ENCODE measurements at regions not wholly inside any gene's neighbourhood (a gene's known extent, or its start where the extent isn't known, plus 50 kb on each side); places are given as distances from the start of the nearest gene placed in this dataset.

GRCh38 chr7:132691201-132691600 lies 114.9 kb upstream of the PLXNA4 start:
- Histone ChIP-seq H3K4me1 (ENCODE audit: control insufficient read depth in 1 of 2, insufficient read depth in 2 of 2, low read length in 2 of 2) (no peaks in the 10 kb centered on the region), H3K27me3 (ENCODE audit: low read depth, low read length) (no peaks in the 10 kb centered on the region), H3K9me3 (ENCODE audit: control insufficient read depth in 1 of 2, low read length in 2 of 2) (no peaks in the 10 kb centered on the region), H3K27ac (ENCODE audit: low read length) (no peak overlapping the region), H3K4me3 (ENCODE audit: low read depth in 1 of 2, low read length in 2 of 2) (no peak overlapping the region), H3K36me3 (ENCODE audit: control insufficient read depth in 1 of 2, insufficient read depth in 2 of 2, low read length in 2 of 2) (no peaks in the 10 kb centered on the region)

- no peaks in the 10 kb centered on the region for H3K36me3 ChIP-seq (ENCODE audit: control insufficient read depth in 1 of 2, insufficient read depth in 2 of 2, low read length in 2 of 2)
- no peak overlapping the region for H3K4me3 ChIP-seq (ENCODE audit: low read depth in 1 of 2, low read length in 2 of 2)
- H3K9me3 ChIP-seq (ENCODE audit: control insufficient read depth in 1 of 2, low read length in 2 of 2): no peaks in the 10 kb centered on the region
- H3K27me3 ChIP-seq (ENCODE audit: low read depth, low read length): no peaks in the 10 kb centered on the region
- H3K27ac ChIP-seq (ENCODE audit: low read length): no peak overlapping the region
- H3K4me1 ChIP-seq (ENCODE audit: control insufficient read depth in 1 of 2, insufficient read depth in 2 of 2, low read length in 2 of 2): no peaks in the 10 kb centered on the region
These were observed 113.9 kb upstream of the PLXNA4 start for GRCh38 chr7:132690174-132690573.

GRCh38 chr7:132687981-132688383 lies 111.7 kb upstream of the PLXNA4 start:
- Histone ChIP-seq H3K4me1 (ENCODE audit: control insufficient read depth in 1 of 2, insufficient read depth in 2 of 2, low read length in 2 of 2) (no peaks in the 10 kb centered on the region), H3K36me3 (ENCODE audit: control insufficient read depth in 1 of 2, insufficient read depth in 2 of 2, low read length in 2 of 2) (no peaks in the 10 kb centered on the region), H3K9me3 (ENCODE audit: control insufficient read depth in 1 of 2, low read length in 2 of 2) (no peaks in the 10 kb centered on the region), H3K27ac (ENCODE audit: low read length) (no peak overlapping the region), H3K4me3 (ENCODE audit: low read depth in 1 of 2, low read length in 2 of 2) (no peak overlapping the region), H3K27me3 (ENCODE audit: low read depth, low read length) (no peaks in the 10 kb centered on the region)

DNA sequence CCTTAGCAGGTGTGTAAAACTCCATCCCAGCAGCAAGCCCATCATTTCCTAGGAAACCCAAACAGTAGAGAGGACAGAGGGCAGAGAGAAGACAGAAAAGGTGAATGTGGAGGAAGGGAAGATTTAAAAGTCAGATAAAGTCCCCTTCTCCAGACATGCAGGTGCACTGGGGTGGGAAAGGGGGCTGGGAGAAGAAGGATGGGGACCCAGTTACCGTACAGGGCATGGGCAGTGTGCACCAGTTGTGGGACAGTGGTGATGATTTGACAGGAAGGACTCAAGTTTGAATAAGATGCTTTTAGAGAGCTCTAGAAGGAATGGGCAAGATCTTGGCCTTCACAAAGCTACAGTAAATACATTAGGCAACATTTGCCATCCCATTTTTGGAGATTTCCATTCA lies 110.7 kb upstream of the PLXNA4 start:
- no peaks in the 10 kb centered on the region for H3K36me3 ChIP-seq (ENCODE audit: control insufficient read depth in 1 of 2, insufficient read depth in 2 of 2, low read length in 2 of 2)

DNA sequence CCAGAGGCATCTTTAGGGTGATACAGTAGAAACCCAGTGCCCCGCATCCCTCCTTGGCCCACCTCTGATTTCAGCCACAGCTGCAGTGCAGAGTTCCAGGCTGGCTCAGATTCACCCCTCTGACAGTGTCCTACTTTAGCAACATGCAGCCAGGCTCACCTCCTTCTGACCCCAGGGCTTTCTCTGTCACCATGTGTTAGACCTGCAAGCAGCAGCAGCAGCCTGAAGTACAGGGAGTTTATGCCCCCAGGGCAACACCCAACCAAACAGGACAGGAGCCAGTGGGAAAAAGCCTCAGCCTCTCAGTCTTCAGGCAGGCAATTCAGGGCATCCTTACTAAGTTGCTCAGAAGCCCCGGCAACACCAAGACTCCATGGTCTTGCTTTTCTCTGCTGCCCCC lies 109.0 kb upstream of the PLXNA4 start:
- H3K27me3 ChIP-seq (ENCODE audit: low read depth, low read length): no peaks in the 10 kb centered on the region
- H3K36me3 ChIP-seq (ENCODE audit: control insufficient read depth in 1 of 2, insufficient read depth in 2 of 2, low read length in 2 of 2): no peaks in the 10 kb centered on the region
- no peaks in the 10 kb centered on the region for H3K9me3 ChIP-seq (ENCODE audit: control insufficient read depth in 1 of 2, low read length in 2 of 2)
- no peak overlapping the region for H3K27ac ChIP-seq (ENCODE audit: low read length)
- no peaks in the 10 kb centered on the region for H3K4me1 ChIP-seq (ENCODE audit: control insufficient read depth in 1 of 2, insufficient read depth in 2 of 2, low read length in 2 of 2)
- no peak overlapping the region for H3K4me3 ChIP-seq (ENCODE audit: low read depth in 1 of 2, low read length in 2 of 2)

More for the DNA sequence above, 110.7 kb upstream of the PLXNA4 start:
- no peak overlapping the region for H3K27ac ChIP-seq (ENCODE audit: low read length)
- no peaks in the 10 kb centered on the region for H3K4me1 ChIP-seq (ENCODE audit: control insufficient read depth in 1 of 2, insufficient read depth in 2 of 2, low read length in 2 of 2)
- H3K9me3 ChIP-seq (ENCODE audit: control insufficient read depth in 1 of 2, low read length in 2 of 2): no peaks in the 10 kb centered on the region
- H3K4me3 ChIP-seq (ENCODE audit: low read depth in 1 of 2, low read length in 2 of 2): no peak overlapping the region
- H3K27me3 ChIP-seq (ENCODE audit: low read depth, low read length): no peaks in the 10 kb centered on the region

DNA sequence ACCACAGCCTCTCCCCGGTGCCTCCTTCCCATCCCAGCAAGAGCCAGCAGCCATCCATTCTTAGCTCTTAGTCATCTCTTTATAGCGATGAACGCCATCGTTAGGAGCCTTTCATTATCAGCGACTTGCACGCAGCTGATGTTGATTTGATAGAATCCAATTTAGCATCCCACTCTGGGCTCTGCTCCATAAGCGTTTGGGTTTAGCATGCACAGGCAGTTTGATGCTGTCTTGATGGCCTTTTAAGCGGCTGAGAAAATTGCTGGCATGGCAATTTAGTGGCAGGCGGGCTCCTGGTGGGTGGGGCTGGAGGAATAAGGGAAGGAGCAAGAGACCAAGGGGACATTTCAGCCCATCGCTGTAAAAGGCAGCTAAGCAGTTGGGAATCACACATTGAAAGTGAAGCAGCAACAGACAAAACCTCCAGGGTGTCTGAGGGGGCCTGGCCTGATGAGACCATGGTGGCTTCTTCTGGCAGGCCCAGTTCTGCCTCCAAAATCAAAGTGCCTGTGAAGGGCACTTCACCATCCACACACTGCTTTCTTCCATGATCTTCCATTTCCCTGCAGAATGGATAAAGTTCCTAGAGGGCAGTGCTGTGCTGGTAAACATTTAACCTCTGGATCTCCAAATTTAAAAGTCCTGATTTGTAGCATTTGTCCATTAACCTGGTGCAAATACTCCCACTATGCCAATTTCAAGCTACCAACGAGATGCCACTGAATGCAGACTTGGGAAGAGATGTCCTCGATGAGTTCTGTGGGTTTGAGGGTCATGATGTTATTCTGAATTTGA lies 107.8 kb upstream of the PLXNA4 start:
- Histone ChIP-seq H3K27me3 (ENCODE audit: low read depth, low read length) (no peaks in the 10 kb centered on the region), H3K36me3 (ENCODE audit: control insufficient read depth in 1 of 2, insufficient read depth in 2 of 2, low read length in 2 of 2) (no peaks in the 10 kb centered on the region), H3K4me1 (ENCODE audit: control insufficient read depth in 1 of 2, insufficient read depth in 2 of 2, low read length in 2 of 2) (no peaks in the 10 kb centered on the region), H3K27ac (ENCODE audit: low read length) (no peak overlapping the region), H3K9me3 (ENCODE audit: control insufficient read depth in 1 of 2, low read length in 2 of 2) (no peaks in the 10 kb centered on the region), H3K4me3 (ENCODE audit: low read depth in 1 of 2, low read length in 2 of 2) (no peak overlapping the region)

DNA sequence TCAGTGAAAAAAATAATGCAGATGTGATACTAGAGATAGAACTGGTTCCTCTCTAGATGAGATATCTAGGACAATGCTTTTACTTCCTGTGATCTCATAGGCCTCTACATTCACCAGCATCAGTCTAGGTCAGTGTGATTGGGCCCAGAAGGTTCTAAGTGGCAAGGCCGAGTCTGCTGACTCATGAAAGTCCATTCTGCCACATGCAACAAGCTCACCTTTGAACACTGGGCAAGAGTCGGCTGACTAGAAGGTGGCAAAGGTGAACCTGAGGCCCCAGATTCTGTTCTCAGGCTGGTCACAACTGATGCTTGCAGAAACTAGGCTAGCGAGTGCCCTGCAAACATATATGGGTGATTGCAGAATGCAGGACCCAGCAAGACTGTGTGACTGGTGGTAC lies 105.7 kb upstream of the PLXNA4 start:
- H3K4me1 ChIP-seq (ENCODE audit: control insufficient read depth in 1 of 2, insufficient read depth in 2 of 2, low read length in 2 of 2): no peaks in the 10 kb centered on the region
- H3K27ac ChIP-seq (ENCODE audit: low read length): no peak overlapping the region

DNA sequence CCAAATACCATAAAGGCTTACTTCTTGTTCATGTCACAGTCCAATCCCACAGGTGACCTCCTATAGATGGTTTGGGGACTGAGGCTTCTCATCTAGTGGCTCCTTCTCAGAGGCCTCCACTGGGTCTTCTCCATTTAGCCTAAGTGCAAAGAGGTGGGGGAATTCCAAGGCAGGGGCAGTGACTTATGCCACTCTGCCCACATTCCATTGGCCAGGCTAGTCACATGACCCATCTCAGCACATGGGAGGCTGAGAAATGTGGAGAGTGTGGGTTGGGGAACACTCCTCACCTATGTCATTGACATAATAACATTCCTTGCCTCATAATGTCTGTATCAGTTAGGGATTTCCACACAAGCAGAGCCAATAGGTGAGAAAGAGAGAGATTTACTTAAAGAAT lies 104.3 kb upstream of the PLXNA4 start:
- H3K36me3 ChIP-seq (ENCODE audit: control insufficient read depth in 1 of 2, insufficient read depth in 2 of 2, low read length in 2 of 2): no peaks in the 10 kb centered on the region
- no peaks in the 10 kb centered on the region for H3K27me3 ChIP-seq (ENCODE audit: low read depth, low read length)
- H3K27ac ChIP-seq (ENCODE audit: low read length): no peak overlapping the region
- no peaks in the 10 kb centered on the region for H3K4me1 ChIP-seq (ENCODE audit: control insufficient read depth in 1 of 2, insufficient read depth in 2 of 2, low read length in 2 of 2)
- H3K9me3 ChIP-seq (ENCODE audit: control insufficient read depth in 1 of 2, low read length in 2 of 2): no peaks in the 10 kb centered on the region
- H3K4me3 ChIP-seq (ENCODE audit: low read depth in 1 of 2, low read length in 2 of 2): no peak overlapping the region

More for the DNA sequence above, 105.7 kb upstream of the PLXNA4 start:
- Histone ChIP-seq H3K9me3 (ENCODE audit: control insufficient read depth in 1 of 2, low read length in 2 of 2) (no peaks in the 10 kb centered on the region), H3K36me3 (ENCODE audit: control insufficient read depth in 1 of 2, insufficient read depth in 2 of 2, low read length in 2 of 2) (no peaks in the 10 kb centered on the region), H3K27me3 (ENCODE audit: low read depth, low read length) (no peaks in the 10 kb centered on the region), H3K4me3 (ENCODE audit: low read depth in 1 of 2, low read length in 2 of 2) (no peak overlapping the region)

GRCh38 chr7:132678656-132679055 lies 102.4 kb upstream of the PLXNA4 start:
- Histone ChIP-seq H3K4me1 (ENCODE audit: control insufficient read depth in 1 of 2, insufficient read depth in 2 of 2, low read length in 2 of 2) (no peaks in the 10 kb centered on the region), H3K27me3 (ENCODE audit: low read depth, low read length) (no peaks in the 10 kb centered on the region), H3K27ac (ENCODE audit: low read length) (no peak overlapping the region), H3K9me3 (ENCODE audit: control insufficient read depth in 1 of 2, low read length in 2 of 2) (no peaks in the 10 kb centered on the region), H3K36me3 (ENCODE audit: control insufficient read depth in 1 of 2, insufficient read depth in 2 of 2, low read length in 2 of 2) (no peaks in the 10 kb centered on the region), H3K4me3 (ENCODE audit: low read depth in 1 of 2, low read length in 2 of 2) (no peak overlapping the region)

DNA sequence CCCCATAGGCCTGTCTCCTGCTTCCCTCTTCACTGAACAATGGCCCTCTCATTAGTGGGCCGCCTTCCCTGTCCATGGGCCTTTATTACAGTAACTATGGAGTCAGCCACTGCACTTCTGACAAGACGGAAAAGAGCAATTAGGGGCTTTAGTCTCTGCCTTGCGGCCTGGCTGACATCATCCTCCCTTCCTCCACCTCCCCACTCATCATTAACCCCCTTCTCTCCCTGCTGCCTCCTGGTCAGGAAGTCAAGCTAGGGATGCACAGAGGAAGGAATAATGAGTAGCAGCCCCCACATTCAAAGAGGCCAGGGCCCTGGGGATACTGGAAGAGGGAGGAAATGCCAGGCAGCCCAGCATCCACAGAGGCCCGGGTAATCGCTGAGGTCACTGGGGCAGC lies 101.6 kb upstream of the PLXNA4 start:
- no peak overlapping the region for H3K4me3 ChIP-seq (ENCODE audit: low read depth in 1 of 2, low read length in 2 of 2)
- H3K27me3 ChIP-seq (ENCODE audit: low read depth, low read length): no peaks in the 10 kb centered on the region
- no peaks in the 10 kb centered on the region for H3K4me1 ChIP-seq (ENCODE audit: control insufficient read depth in 1 of 2, insufficient read depth in 2 of 2, low read length in 2 of 2)
- H3K9me3 ChIP-seq (ENCODE audit: control insufficient read depth in 1 of 2, low read length in 2 of 2): no peaks in the 10 kb centered on the region
- no peak overlapping the region for H3K27ac ChIP-seq (ENCODE audit: low read length)
- H3K36me3 ChIP-seq (ENCODE audit: control insufficient read depth in 1 of 2, insufficient read depth in 2 of 2, low read length in 2 of 2): no peaks in the 10 kb centered on the region

DNA sequence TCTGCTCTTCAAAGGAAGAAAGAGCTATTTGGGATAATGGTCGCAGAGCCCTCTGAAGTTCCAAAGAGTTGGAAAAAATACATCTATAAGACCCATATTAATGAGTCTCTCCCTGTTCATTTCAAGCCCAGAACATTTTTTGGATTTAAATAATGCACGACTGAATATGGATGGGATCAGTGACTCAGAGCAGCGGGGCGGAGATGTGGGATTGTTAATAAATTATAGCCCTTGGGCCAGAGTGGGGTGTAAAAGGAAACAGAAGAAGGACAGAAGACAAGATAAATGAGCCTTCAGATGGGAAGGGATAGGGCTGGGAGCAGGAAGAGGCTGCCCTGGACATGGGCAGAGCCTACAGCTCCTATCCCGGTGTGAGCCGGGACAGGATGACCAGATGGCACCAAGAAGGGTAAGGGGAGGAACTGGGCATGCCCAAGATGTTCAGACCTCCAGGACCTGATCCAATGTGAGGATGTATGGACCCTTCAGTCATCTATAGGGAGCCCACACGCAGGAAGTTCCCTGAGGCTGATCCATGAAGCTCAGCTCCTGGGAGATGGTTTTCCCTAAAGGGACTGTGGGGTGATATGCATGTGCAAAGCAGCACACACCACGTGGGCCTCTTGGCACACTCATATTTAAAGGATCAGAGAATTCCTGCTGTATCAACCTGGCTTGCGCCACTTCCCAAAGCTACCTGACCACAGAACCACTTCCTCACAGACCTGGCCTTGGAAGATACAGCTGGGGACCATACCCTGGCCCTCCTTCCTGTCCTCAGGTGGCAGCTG lies 96.1 kb upstream of the PLXNA4 start:
- no peaks in the 10 kb centered on the region for H3K9me3 ChIP-seq (ENCODE audit: control insufficient read depth in 1 of 2, low read length in 2 of 2)
- H3K27me3 ChIP-seq (ENCODE audit: low read depth, low read length): no peaks in the 10 kb centered on the region
- peaks cover 0 to 5% of the 10 kb centered on the region in 2 donors for H3K4me1 ChIP-seq (ENCODE audit: control insufficient read depth in 1 of 2, insufficient read depth in 2 of 2, low read length in 2 of 2)
- no peaks in the 10 kb centered on the region for H3K36me3 ChIP-seq (ENCODE audit: control insufficient read depth in 1 of 2, insufficient read depth in 2 of 2, low read length in 2 of 2)
- H3K27ac ChIP-seq (ENCODE audit: low read length): no peak overlapping the region
- no peak overlapping the region for H3K4me3 ChIP-seq (ENCODE audit: low read depth in 1 of 2, low read length in 2 of 2)

Data from muscle layer of duodenum (tissue), 2 donors.